ENCODE measurements at regions not wholly inside any gene's neighbourhood (a gene's known extent, or its start where the extent isn't known, plus 50 kb on each side); places are given as distances from the start of the nearest gene placed in this dataset.

- H3K9ac ChIP-seq (ENCODE audit: control insufficient read depth, insufficient read depth, low read length): no peak overlapping the region
- SMC1A ChIA-PET (ENCODE audit: uncharacterized antibody, unreplicated experiment): no interaction called here
- H3K36me3 ChIP-seq (ENCODE audit: control insufficient read depth in 2 of 2, insufficient read depth in 2 of 2, low read length in 1 of 2): no peaks in the 10 kb centered on the region
- ATAC-seq (no peak), FAIRE-seq (no peak), DNase-seq (ENCODE audit: low read depth, low spot score) (no peak)
- in situ Hi-C loops (cut with MboI): no loop called here
- no peak overlapping the region for H2AFZ ChIP-seq (ENCODE audit: control insufficient read depth, low read depth, low read length)
- no peaks in the 10 kb centered on the region for H3K79me2 ChIP-seq (ENCODE audit: control insufficient read depth, insufficient read depth, low read length)
- WGBS (ENCODE audit: insufficient coverage, insufficient replicate concordance, low lambda C conversion rate, missing lambda C conversion rate): 0% methylated on average over 2 of the region's 2 CpGs
- RAD21 ChIA-PET (ENCODE audit: unreplicated experiment): no interaction called here
- no peaks in the 10 kb centered on the region for H4K20me1 ChIP-seq (ENCODE audit: control insufficient read depth, insufficient read depth)
- H3K9me3 ChIP-seq (replicated peaks; ENCODE audit: control insufficient read depth, insufficient read depth, low read length): no peaks in the 10 kb centered on the region
- BruUV-seq (replicated peaks): no TSS peak
- no peaks in the 10 kb centered on the region for H3K27me3 ChIP-seq (replicated peaks in 1 of 2; ENCODE audit: control insufficient read depth in 2 of 2, insufficient read depth in 2 of 2, low read length in 1 of 2)
- H3K27ac ChIP-seq (ENCODE audit: control insufficient read depth, insufficient read depth): no peak overlapping the region
- POLR2A ChIA-PET: no interaction called here
- no peak overlapping the region for H3K4me3 ChIP-seq
- CTCF ChIA-PET: no interaction called here
- TF ChIP-seq ELK1 (IDR thresholded peaks at IDR 0.05; ENCODE audit: low read depth, low read length) (no peak), SIN3A (IDR thresholded peaks at IDR 0.05; ENCODE audit: low read depth, low read length) (no peak), POLR2A (IDR thresholded peaks at IDR 0.05; ENCODE audit: low read depth, low read length) (no peak), CEBPZ (IDR thresholded peaks at IDR 0.05; ENCODE audit: low read depth, low read length) (no peak), SPI1 (IDR thresholded peaks at IDR 0.05; ENCODE audit: borderline replicate concordance, insufficient read depth, low read depth, low read length) (no peak), MYC (IDR thresholded peaks at IDR 0.05; ENCODE audit: insufficient read depth, insufficient read length, insufficient replicate concordance, low read length, severe bottlenecking) (no peak), SREBF2 (IDR thresholded peaks at IDR 0.05; ENCODE audit: low read length) (no peak), RAD21 (IDR thresholded peaks at IDR 0.05; ENCODE audit: insufficient read depth, low read depth, low read length) (no peak), JUND (IDR thresholded peaks at IDR 0.05; ENCODE audit: low read depth, low read length) (no peak)
- H3K4me1 ChIP-seq (ENCODE audit: control insufficient read depth, insufficient read depth, low read length): no peaks in the 10 kb centered on the region
- intact Hi-C loops (cut with micrococcal nuclease; ENCODE audit: unreplicated experiment): no loop called here
- no peak overlapping the region for H3K4me2 ChIP-seq (ENCODE audit: control insufficient read depth, insufficient read depth)
These were observed 943.8 kb downstream of the NR2F1-AS1 start for GRCh38 chr5:92637247-92637646.

All from GM12878 (cell line).